ENCODE measurements at regions not wholly inside any gene's neighbourhood (a gene's known extent, or its start where the extent isn't known, plus 50 kb on each side); places are given as distances from the start of the nearest gene placed in this dataset.
"Not testable (repeated sequence)": the region's sequence is repeated elsewhere in the genome, so short reads cannot be mapped to it uniquely, and the experiment has no call there.

- WGBS, 5 donors: 49 to 76% (median 66%) methylated on average over 2 of the region's 2 CpGs
- intact Hi-C loops (cut with DNase I; ENCODE audit: low total_unique reads): no loop called here
- Histone ChIP-seq H3K27ac (no peak overlapping the region), H3K4me3 (no peak overlapping the region), H3K9me3 (peaks cover 0 to 35% (median 17%) of the 10 kb centered on the region in 8 donors), H3K36me3 (no peaks in the 10 kb centered on the region), H3K4me1 (no peaks in the 10 kb centered on the region), H3K27me3 (replicated peaks in 1 of 7) (no peaks in the 10 kb centered on the region)
- no peak for DNase-seq
- TF ChIP-seq POLR2AphosphoS5 (IDR thresholded peaks at IDR 0.05): no peak
- no peak for TF ChIP-seq POLR2A (IDR thresholded peaks at IDR 0.05)
- no peak for TF ChIP-seq CTCF (IDR thresholded peaks at IDR 0.05 in 8 of 11, conservative IDR thresholded peaks at IDR 0.05 in 3 of 11)
These were observed 767.4 kb upstream of the CDH10 start for GRCh38 chr5:25412116-25412661.

GRCh38 chr5:25407365-25407764, 762.6 kb upstream of the CDH10 start:
- intact Hi-C loops (cut with DNase I; ENCODE audit: low total_unique reads); H3K27ac ChIP-seq; H3K27me3 ChIP-seq (replicated peaks in 1 of 7); DNase-seq; H3K4me3 ChIP-seq; H3K4me1 ChIP-seq; H3K36me3 ChIP-seq: not testable (repeated sequence)
- 70 to 87% (median 80%) methylated on average over 5 to 6 of the region's 6 CpGs for WGBS, 5 donors
- H3K9me3 ChIP-seq: peaks cover 0 to 56% (median 26%) of the 10 kb centered on the region in 8 donors

- no peak for TF ChIP-seq CTCF (IDR thresholded peaks at IDR 0.05 in 8 of 11, conservative IDR thresholded peaks at IDR 0.05 in 3 of 11)
- no peak for TF ChIP-seq POLR2AphosphoS5 (IDR thresholded peaks at IDR 0.05)
- TF ChIP-seq POLR2A (IDR thresholded peaks at IDR 0.05): no peak
- Histone ChIP-seq H3K4me3 (no peak overlapping the region), H3K4me1 (no peaks in the 10 kb centered on the region), H3K36me3 (no peaks in the 10 kb centered on the region), H3K27me3 (replicated peaks in 1 of 7) (no peaks in the 10 kb centered on the region), H3K9me3 (peaks cover 0 to 63% (median 29%) of the 10 kb centered on the region in 8 donors), H3K27ac (no peak overlapping the region)
- DNase-seq: no peak
- 72 to 91% (median 86%) methylated on average over 1 of the region's 1 CpG for WGBS, 5 donors
- intact Hi-C loops (cut with DNase I; ENCODE audit: low total_unique reads): no loop called here
These were observed 761.1 kb upstream of the CDH10 start for GRCh38 chr5:25405850-25406249.

- WGBS, 5 donors: 83 to 100% (median 98%) methylated on average over 1 of the region's 1 CpG
- no peak for DNase-seq
- intact Hi-C loops (cut with DNase I; ENCODE audit: low total_unique reads): no loop called here
- TF ChIP-seq POLR2A (IDR thresholded peaks at IDR 0.05): no peak
- no peak for TF ChIP-seq CTCF (IDR thresholded peaks at IDR 0.05 in 8 of 11, conservative IDR thresholded peaks at IDR 0.05 in 3 of 11)
- no peak for TF ChIP-seq POLR2AphosphoS5 (IDR thresholded peaks at IDR 0.05)
- Histone ChIP-seq H3K4me3 (no peak overlapping the region), H3K36me3 (no peaks in the 10 kb centered on the region), H3K9me3 (peaks cover 0 to 50% (median 18%) of the 10 kb centered on the region in 8 donors), H3K27ac (no peak overlapping the region), H3K27me3 (replicated peaks in 1 of 7) (no peaks in the 10 kb centered on the region), H3K4me1 (no peaks in the 10 kb centered on the region)
These were observed 755.2 kb upstream of the CDH10 start for GRCh38 chr5:25399878-25400480.
